MM.1S (cell line): ENCODE measurements at regions not wholly inside any gene's neighbourhood (a gene's known extent, or its start where the extent isn't known, plus 50 kb on each side); places are given as distances from the start of the nearest gene placed in this dataset.

ENCODE experiments used
- DNase-seq: peaks from one replicate; pipeline ENCODE4 v3.0.0-alpha.2; 2015
- H2AFZ ChIP-seq: fragments of 300-600 bp; sonication (generic); 2 replicates; pipeline ENCODE4 v1.6.0; 2016; ENCODE audit warnings: antibody characterized with exemption, low read length
- H3F3A ChIP-seq: fragments of 300-600 bp; sonication (generic); 2 replicates; pipeline ENCODE4 v1.6.1; 2016; ENCODE audit warnings: mild to moderate bottlenecking, antibody characterized with exemption, low read length, moderate library complexity, mixed read lengths; ENCODE audit not compliant: insufficient read depth
- H3K27ac ChIP-seq: fragments of 300-600 bp; sonication (generic); 2 replicates; pipeline ENCODE4 v1.5.1; 2016; ENCODE audit warnings: mild to moderate bottlenecking, low read length
- H3K27me3 ChIP-seq: fragments of 300-600 bp; sonication (generic); replicated peaks from 2 replicates; pipeline ENCODE4 v1.6.0; 2016; ENCODE audit warnings: low read length; ENCODE audit not compliant: insufficient read depth
- H3K36me3 ChIP-seq: fragments of 300-600 bp; sonication (generic); replicated peaks from 2 replicates; pipeline ENCODE4 v1.6.1; 2016; ENCODE audit warnings: mild to moderate bottlenecking, low read length, mixed read lengths; ENCODE audit not compliant: insufficient read depth
- H3K4me1 ChIP-seq: fragments of 300-600 bp; sonication (generic); 2 replicates; pipeline ENCODE4 v1.6.1; 2016; ENCODE audit warnings: low read length, mixed read lengths
- H3K4me2 ChIP-seq: fragments of 300-600 bp; sonication (generic); 2 replicates; pipeline ENCODE4 v1.6.0; 2016; ENCODE audit warnings: low read depth, low read length
- H3K4me3 ChIP-seq: fragments of 300-600 bp; sonication (generic); 2 replicates; pipeline ENCODE4 v1.5.1; 2016; ENCODE audit warnings: low read length, mixed read lengths
- H3K79me2 ChIP-seq: fragments of 300-600 bp; sonication (generic); 2 replicates; pipeline ENCODE4 v1.6.1; 2016; ENCODE audit warnings: mixed run types, low read length, mixed read lengths
- H3K9ac ChIP-seq: fragments of 300-600 bp; sonication (generic); 2 replicates; pipeline ENCODE4 v1.6.1; 2016; ENCODE audit warnings: low read length, mixed read lengths
- H3K9me2 ChIP-seq: fragments of 300-600 bp; sonication (generic); replicated peaks from 2 replicates; pipeline ENCODE4 v1.6.1; 2016; ENCODE audit warnings: mild to moderate bottlenecking, low read length, mixed read lengths; ENCODE audit not compliant: insufficient read depth
- H3K9me3 ChIP-seq: fragments of 300-600 bp; sonication (generic); replicated peaks from 2 replicates; pipeline ENCODE4 v1.6.1; 2016; ENCODE audit warnings: mild to moderate bottlenecking, low read length, mixed read lengths; ENCODE audit not compliant: insufficient read depth
- H4K20me1 ChIP-seq: fragments of 300-600 bp; sonication (generic); 2 replicates; pipeline ENCODE4 v1.6.1; 2016; ENCODE audit warnings: mild to moderate bottlenecking, low read length, moderate library complexity, mixed read lengths; ENCODE audit not compliant: insufficient read depth
- EZH2 ChIP-seq: fragments of 300-600 bp; sonication (generic); optimal IDR thresholded peaks from 2 replicates; pipeline ENCODE3; 2017; ENCODE audit warnings: low read depth, mild to moderate bottlenecking, antibody characterized with exemption, low read length, mixed read lengths
- EZH2phosphoT487 ChIP-seq: fragments of 300-600 bp; sonication (generic); IDR thresholded peaks from 2 replicates; pipeline ENCODE4 v1.6.1; 2018; ENCODE audit warnings: antibody characterized with exemption, low read length
- TF ChIP-seq, protein P1 (sequence below): fragments of 300-600 bp; sonication (generic); IDR thresholded peaks from 2 replicates; pipeline ENCODE4 v1.5.1; 2016; ENCODE audit warnings: antibody characterized with exemption, low read length, mixed read lengths

DNA sequence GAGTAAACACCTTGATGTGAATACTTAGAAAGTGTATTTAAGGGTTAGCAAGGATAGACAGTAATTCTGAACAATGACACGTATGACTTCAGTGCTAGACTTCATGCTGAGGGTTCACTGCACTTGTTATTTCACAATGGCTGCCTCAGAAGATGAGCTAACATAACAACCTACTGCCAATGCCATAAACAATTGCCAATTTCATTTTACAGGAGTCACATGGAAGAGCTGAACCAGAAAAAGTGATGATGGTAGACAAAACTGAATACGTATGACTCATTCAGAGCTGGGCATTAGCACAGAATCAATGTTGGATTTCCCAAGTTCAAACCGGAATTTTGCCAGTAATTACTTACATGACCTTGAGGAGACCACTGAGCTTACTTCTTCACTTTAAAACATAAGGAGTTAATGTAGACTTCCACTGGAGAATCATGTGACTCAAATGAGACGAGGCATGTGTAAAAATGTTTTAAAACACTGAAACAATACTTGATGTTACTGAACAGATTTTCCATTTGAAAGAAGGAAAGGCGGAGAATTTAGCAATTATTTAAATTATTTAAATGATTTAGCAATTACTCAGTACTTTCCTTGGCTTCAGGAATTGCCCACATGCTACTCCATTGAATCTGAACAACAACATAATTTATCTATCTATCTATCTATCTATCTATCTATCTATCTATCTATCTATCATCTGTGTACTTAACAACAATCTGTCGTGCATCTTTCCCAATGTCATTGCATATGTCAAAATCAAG is 868.5 kb upstream of the SLIT2 start:
- Histone ChIP-seq H4K20me1 (no peaks in the 10 kb centered on the region), H3K36me3 (no peaks in the 10 kb centered on the region), H3K9me3 (no peaks in the 10 kb centered on the region), H2AFZ (no peak overlapping the region), H3F3A (no peaks in the 10 kb centered on the region), H3K79me2 (no peaks in the 10 kb centered on the region), H3K4me3 (no peak overlapping the region), H3K4me1 (no peaks in the 10 kb centered on the region), H3K9me2 (no peaks in the 10 kb centered on the region), H3K27me3 (no peaks in the 10 kb centered on the region), H3K9ac (no peak overlapping the region), H3K27ac (no peak overlapping the region), H3K4me2 (no peak overlapping the region)
- DNase-seq = no peak
- TF ChIP-seq, protein P1, sequence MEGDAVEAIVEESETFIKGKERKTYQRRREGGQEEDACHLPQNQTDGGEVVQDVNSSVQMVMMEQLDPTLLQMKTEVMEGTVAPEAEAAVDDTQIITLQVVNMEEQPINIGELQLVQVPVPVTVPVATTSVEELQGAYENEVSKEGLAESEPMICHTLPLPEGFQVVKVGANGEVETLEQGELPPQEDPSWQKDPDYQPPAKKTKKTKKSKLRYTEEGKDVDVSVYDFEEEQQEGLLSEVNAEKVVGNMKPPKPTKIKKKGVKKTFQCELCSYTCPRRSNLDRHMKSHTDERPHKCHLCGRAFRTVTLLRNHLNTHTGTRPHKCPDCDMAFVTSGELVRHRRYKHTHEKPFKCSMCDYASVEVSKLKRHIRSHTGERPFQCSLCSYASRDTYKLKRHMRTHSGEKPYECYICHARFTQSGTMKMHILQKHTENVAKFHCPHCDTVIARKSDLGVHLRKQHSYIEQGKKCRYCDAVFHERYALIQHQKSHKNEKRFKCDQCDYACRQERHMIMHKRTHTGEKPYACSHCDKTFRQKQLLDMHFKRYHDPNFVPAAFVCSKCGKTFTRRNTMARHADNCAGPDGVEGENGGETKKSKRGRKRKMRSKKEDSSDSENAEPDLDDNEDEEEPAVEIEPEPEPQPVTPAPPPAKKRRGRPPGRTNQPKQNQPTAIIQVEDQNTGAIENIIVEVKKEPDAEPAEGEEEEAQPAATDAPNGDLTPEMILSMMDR = no peak
- no peak for TF ChIP-seq EZH2
- no peak for TF ChIP-seq EZH2phosphoT487

DNA sequence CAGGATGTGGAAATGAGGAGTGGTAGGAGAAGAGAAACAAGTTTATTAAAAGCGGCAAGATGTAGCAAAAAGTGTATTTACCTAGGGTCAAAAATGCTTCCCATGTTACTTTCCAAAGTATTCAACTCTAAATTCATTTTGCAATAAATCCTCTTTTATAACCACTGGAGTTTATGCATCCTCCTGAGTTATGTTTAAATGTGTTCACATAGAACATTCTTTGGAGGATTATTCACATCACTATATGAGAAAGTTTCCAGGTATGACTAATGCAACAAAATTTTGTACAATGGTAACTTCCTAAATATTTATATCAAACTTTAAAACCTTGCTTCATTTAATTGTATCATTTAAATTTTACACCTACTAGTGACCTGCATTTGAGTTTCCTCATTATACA is 870.6 kb upstream of the SLIT2 start:
- H3F3A ChIP-seq = no peaks in the 10 kb centered on the region
- no peaks in the 10 kb centered on the region for H4K20me1 ChIP-seq
- no peak for DNase-seq
- H3K36me3 ChIP-seq = no peaks in the 10 kb centered on the region
- no peak overlapping the region for H3K9ac ChIP-seq
- H3K9me3 ChIP-seq = no peaks in the 10 kb centered on the region
- H3K9me2 ChIP-seq = no peaks in the 10 kb centered on the region
- no peak overlapping the region for H3K4me2 ChIP-seq
- TF ChIP-seq EZH2phosphoT487 (no peak), EZH2 (no peak)
- no peak overlapping the region for H3K4me3 ChIP-seq
- no peak overlapping the region for H2AFZ ChIP-seq
- no peak overlapping the region for H3K27ac ChIP-seq
- no peaks in the 10 kb centered on the region for H3K4me1 ChIP-seq
- no peaks in the 10 kb centered on the region for H3K79me2 ChIP-seq
- no peaks in the 10 kb centered on the region for H3K27me3 ChIP-seq

DNA sequence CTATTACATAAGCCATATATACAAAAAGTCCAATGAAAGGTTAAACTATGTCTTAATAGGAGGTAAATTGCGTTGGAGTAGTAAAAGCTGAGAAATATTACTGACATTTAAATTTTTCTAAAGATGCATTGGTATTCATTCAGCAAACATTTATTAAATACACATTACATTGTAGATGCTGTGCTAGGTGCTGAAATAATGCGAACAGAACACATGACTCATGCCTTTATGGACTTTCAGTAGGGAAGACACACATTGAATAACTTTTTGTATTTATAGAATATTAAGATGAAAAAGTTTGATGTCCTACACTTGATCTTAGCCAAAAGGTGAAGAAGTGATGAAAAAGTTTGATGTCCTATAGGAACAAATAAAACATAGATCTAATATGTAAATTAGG is 871.1 kb upstream of the SLIT2 start:
- Histone ChIP-seq H3K79me2 (no peaks in the 10 kb centered on the region), H3K36me3 (no peaks in the 10 kb centered on the region), H3K4me2 (no peak overlapping the region), H4K20me1 (no peaks in the 10 kb centered on the region), H3F3A (no peaks in the 10 kb centered on the region), H3K9me2 (no peaks in the 10 kb centered on the region), H3K9me3 (no peaks in the 10 kb centered on the region), H3K9ac (no peak overlapping the region), H3K27me3 (no peaks in the 10 kb centered on the region), H3K27ac (no peak overlapping the region), H2AFZ (no peak overlapping the region), H3K4me1 (no peaks in the 10 kb centered on the region), H3K4me3 (no peak overlapping the region)
- DNase-seq = no peak
- TF ChIP-seq EZH2phosphoT487 (no peak), EZH2 (no peak)
- TF ChIP-seq, protein P1 = no peak

DNA sequence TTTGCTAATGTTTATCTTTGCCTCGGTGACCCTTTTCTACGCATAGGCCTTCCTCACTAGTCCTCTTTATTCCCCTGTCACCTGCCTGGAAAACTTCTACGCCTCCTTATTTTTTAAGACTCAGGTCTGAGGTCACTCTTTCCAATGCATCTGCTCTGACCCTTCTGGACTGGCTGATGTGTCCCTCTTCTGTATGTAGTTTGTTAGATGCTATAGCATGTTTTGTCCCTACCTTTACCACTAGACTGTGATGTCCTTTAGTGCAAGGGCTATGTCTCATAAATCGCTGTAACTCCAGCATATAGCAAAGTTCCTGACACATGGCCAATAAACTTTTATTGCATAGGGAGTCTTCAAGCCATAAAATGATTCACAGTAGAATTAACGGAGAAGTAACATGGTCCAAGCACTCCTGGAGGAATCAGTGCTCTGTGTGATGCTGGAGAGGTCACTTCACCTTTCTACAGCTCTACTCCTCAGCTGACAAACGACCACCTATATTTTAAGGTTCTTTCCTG is 872.5 kb upstream of the SLIT2 start:
- TF ChIP-seq EZH2 = no peak
- TF ChIP-seq, protein P1 = no peak
- TF ChIP-seq EZH2phosphoT487 = no peak
- Histone ChIP-seq H3K27ac (no peak overlapping the region), H3K4me3 (no peak overlapping the region), H3K79me2 (no peaks in the 10 kb centered on the region), H3K27me3 (no peaks in the 10 kb centered on the region), H3K4me2 (no peak overlapping the region), H3K4me1 (no peaks in the 10 kb centered on the region), H3K9ac (no peak overlapping the region), H3K36me3 (no peaks in the 10 kb centered on the region), H2AFZ (no peak overlapping the region), H3K9me3 (no peaks in the 10 kb centered on the region), H3F3A (no peaks in the 10 kb centered on the region), H3K9me2 (no peaks in the 10 kb centered on the region), H4K20me1 (no peaks in the 10 kb centered on the region)
- no peak for DNase-seq
